ENCODE measurements at regions not wholly inside any gene's neighbourhood (a gene's known extent, or its start where the extent isn't known, plus 50 kb on each side); places are given as distances from the start of the nearest gene placed in this dataset.
"Not testable (repeated sequence)": the region's sequence is repeated elsewhere in the genome, so short reads cannot be mapped to it uniquely, and the experiment has no call there.

GRCh38 chr5:34465301-34465700, 190.8 kb upstream of the RAI14 start:
- H3K9me3 Mint-ChIP-seq (ENCODE audit: insufficient read depth) = peaks cover 13% of the 10 kb centered on the region
- H3K36me3 Mint-ChIP-seq (ENCODE audit: low read depth); POLR2A ChIA-PET; H3K4me3 Mint-ChIP-seq; ATAC-seq; H3K27ac Mint-ChIP-seq; H3K27me3 Mint-ChIP-seq (ENCODE audit: low read depth): not testable (repeated sequence)
- H3K4me1 Mint-ChIP-seq (ENCODE audit: low read depth) = peaks cover 14% of the 10 kb centered on the region
- peak; percentile 48 for DNase-seq
- CTCF ChIA-PET = interaction anchor here (1.2 kb wide), 1 partner anchor 11 kb away, joined by 3 read pairs; no protein-coding TSS in a partner anchor

GRCh38 chr5:34466519-34467388, 189.4 kb upstream of the RAI14 start:
- peaks cover 14% of the 10 kb centered on the region for H3K4me1 Mint-ChIP-seq (ENCODE audit: low read depth)
- H3K27me3 Mint-ChIP-seq (ENCODE audit: low read depth); H3K36me3 Mint-ChIP-seq (ENCODE audit: low read depth); ATAC-seq; H3K4me3 Mint-ChIP-seq; DNase-seq; H3K9me3 Mint-ChIP-seq (ENCODE audit: insufficient read depth); H3K27ac Mint-ChIP-seq; POLR2A ChIA-PET: not testable (repeated sequence)
- CTCF ChIA-PET = interaction anchor here (0.7 kb wide), 1 partner anchor 12 kb away, joined by 3 read pairs; no protein-coding TSS in a partner anchor

- peaks cover 6% of the 10 kb centered on the region for H3K27me3 Mint-ChIP-seq (ENCODE audit: low read depth)
- H3K4me1 Mint-ChIP-seq (ENCODE audit: low read depth) = peaks cover 14% of the 10 kb centered on the region
- ATAC-seq = no peak
- no peak overlapping the region for H3K4me3 Mint-ChIP-seq
- ChIA-PET CTCF (no interaction called here), POLR2A (no interaction called here)
- H3K36me3 Mint-ChIP-seq (ENCODE audit: low read depth) = no peaks in the 10 kb centered on the region
- H3K27ac Mint-ChIP-seq = no peak overlapping the region
- DNase-seq = no peak
- H3K9me3 Mint-ChIP-seq (ENCODE audit: insufficient read depth) = no peaks in the 10 kb centered on the region
These were observed 188.7 kb upstream of the RAI14 start for GRCh38 chr5:34467436-34467835.

GRCh38 chr5:34467984-34468383, 188.1 kb upstream of the RAI14 start:
- H3K9me3 Mint-ChIP-seq (ENCODE audit: insufficient read depth); H3K36me3 Mint-ChIP-seq (ENCODE audit: low read depth); H3K4me3 Mint-ChIP-seq; ATAC-seq; POLR2A ChIA-PET; H3K27me3 Mint-ChIP-seq (ENCODE audit: low read depth); H3K27ac Mint-ChIP-seq; CTCF ChIA-PET; DNase-seq: not testable (repeated sequence)
- H3K4me1 Mint-ChIP-seq (ENCODE audit: low read depth) = peaks cover 14% of the 10 kb centered on the region

GRCh38 chr5:34469971-34470370, 186.2 kb upstream of the RAI14 start:
- H3K9me3 Mint-ChIP-seq (ENCODE audit: insufficient read depth) = no peaks in the 10 kb centered on the region
- peaks cover 13% of the 10 kb centered on the region for H3K4me1 Mint-ChIP-seq (ENCODE audit: low read depth)
- H3K4me3 Mint-ChIP-seq = no peak overlapping the region
- no peak for DNase-seq
- ChIA-PET POLR2A (no interaction called here), CTCF (no interaction called here)
- H3K36me3 Mint-ChIP-seq (ENCODE audit: low read depth) = no peaks in the 10 kb centered on the region
- no peak for ATAC-seq
- peaks cover 3% of the 10 kb centered on the region for H3K27me3 Mint-ChIP-seq (ENCODE audit: low read depth)
- no peak overlapping the region for H3K27ac Mint-ChIP-seq

GRCh38 chr5:34474573-34475021, 181.5 kb upstream of the RAI14 start:
- Mint-ChIP-seq H3K27ac (no peak overlapping the region), H3K4me1 (ENCODE audit: low read depth) (peaks cover 1% of the 10 kb centered on the region), H3K36me3 (ENCODE audit: low read depth) (no peaks in the 10 kb centered on the region), H3K9me3 (ENCODE audit: insufficient read depth) (no peaks in the 10 kb centered on the region), H3K4me3 (no peak overlapping the region), H3K27me3 (ENCODE audit: low read depth) (no peaks in the 10 kb centered on the region)
- peak; percentile 53 for ATAC-seq
- peak; percentile 37 for DNase-seq
- ChIA-PET CTCF (interaction anchor here (0.6 to 3.1 kb wide), 7 partner anchors 8 to 1297 kb away, joined by 3 to 21 read pairs (median 3); no protein-coding TSS in a partner anchor), POLR2A (no interaction called here)

- Mint-ChIP-seq H3K9me3 (ENCODE audit: insufficient read depth) (no peaks in the 10 kb centered on the region), H3K4me3 (no peak overlapping the region), H3K27me3 (ENCODE audit: low read depth) (no peaks in the 10 kb centered on the region), H3K36me3 (ENCODE audit: low read depth) (no peaks in the 10 kb centered on the region), H3K4me1 (ENCODE audit: low read depth) (peaks cover 1% of the 10 kb centered on the region), H3K27ac (no peak overlapping the region)
- ChIA-PET POLR2A (no interaction called here), CTCF (interaction anchor here (0.6 to 3.1 kb wide), 6 partner anchors 8 to 1296 kb away, joined by 3 to 21 read pairs (median 4); no protein-coding TSS in a partner anchor)
- ATAC-seq = no peak
- no peak for DNase-seq
These were observed 180.7 kb upstream of the RAI14 start for GRCh38 chr5:34475249-34475966.

GRCh38 chr5:34476941-34477565, 179.1 kb upstream of the RAI14 start:
- no peaks in the 10 kb centered on the region for H3K9me3 Mint-ChIP-seq (ENCODE audit: insufficient read depth)
- no peak overlapping the region for H3K27ac Mint-ChIP-seq
- DNase-seq (no peak), ATAC-seq (no peak)
- peaks cover 1% of the 10 kb centered on the region for H3K4me1 Mint-ChIP-seq (ENCODE audit: low read depth)
- H3K4me3 Mint-ChIP-seq = no peak overlapping the region
- ChIA-PET CTCF (interaction anchor here (1.3 to 3.1 kb wide), 3 partner anchors 9 to 46 kb away, joined by 3 to 21 read pairs (median 5); no protein-coding TSS in a partner anchor), POLR2A (no interaction called here)
- H3K36me3 Mint-ChIP-seq (ENCODE audit: low read depth) = no peaks in the 10 kb centered on the region
- peaks cover 6% of the 10 kb centered on the region for H3K27me3 Mint-ChIP-seq (ENCODE audit: low read depth)

GRCh38 chr5:34480810-34481528, 175.2 kb upstream of the RAI14 start:
- H3K36me3 Mint-ChIP-seq (ENCODE audit: low read depth) = no peaks in the 10 kb centered on the region
- H3K4me1 Mint-ChIP-seq (ENCODE audit: low read depth) = no peaks in the 10 kb centered on the region
- H3K27ac Mint-ChIP-seq = no peak overlapping the region
- H3K4me3 Mint-ChIP-seq = no peak overlapping the region
- ChIA-PET CTCF (interaction anchor here (0.6 to 1.3 kb wide), 2 partner anchors 42 to 417 kb away, joined by 3 to 4 read pairs; no protein-coding TSS in a partner anchor), POLR2A (no interaction called here)
- ATAC-seq (no peak), DNase-seq (no peak)
- H3K9me3 Mint-ChIP-seq (ENCODE audit: insufficient read depth) = no peaks in the 10 kb centered on the region
- peaks cover 12% of the 10 kb centered on the region for H3K27me3 Mint-ChIP-seq (ENCODE audit: low read depth)

- H3K36me3 Mint-ChIP-seq (ENCODE audit: low read depth) = no peaks in the 10 kb centered on the region
- ATAC-seq = no peak
- no peaks in the 10 kb centered on the region for H3K4me1 Mint-ChIP-seq (ENCODE audit: low read depth)
- ChIA-PET POLR2A (no interaction called here), CTCF (interaction anchor here (1.1 to 1.6 kb wide), 2 partner anchors 9 to 416 kb away, joined by 3 to 5 read pairs; no protein-coding TSS in a partner anchor)
- no peak overlapping the region for H3K27ac Mint-ChIP-seq
- no peak for DNase-seq
- H3K27me3 Mint-ChIP-seq (ENCODE audit: low read depth) = peaks cover 19% of the 10 kb centered on the region
- H3K9me3 Mint-ChIP-seq (ENCODE audit: insufficient read depth) = no peaks in the 10 kb centered on the region
- H3K4me3 Mint-ChIP-seq = no peak overlapping the region
These were observed 172.6 kb upstream of the RAI14 start for GRCh38 chr5:34483442-34484033.

Data from activated CD8-positive, alpha-beta T cell treated with anti-CD3 and anti-CD28 coated beads, Interleukin-2, amount 10 ng/mL, durations not matched to agents 7 days and 5 days (primary cell).